Lung (tissue), 11 donors: ENCODE measurements at regions not wholly inside any gene's neighbourhood (a gene's known extent, or its start where the extent isn't known, plus 50 kb on each side); places are given as distances from the start of the nearest gene placed in this dataset.
A peak's percentile ranks its signal among the peaks of the same experiment; 100 is the strongest.

Experiments
- ATAC-seq: fragments of 200-7000 bp; cut with Tn5 transposase; one replicate; pipeline ENCODE4 v1.9.1; 2020; ENCODE audit warnings: moderate number of reproducible peaks; ENCODE audit not compliant: insufficient read depth, low FRiP score
- DNase-seq, 3 donors: peaks; one replicate each; pipeline ENCODE4 v3.0.0-alpha.2; 2013 to 2017
- H3K27ac ChIP-seq, 2 donors: one replicate each; pipeline ENCODE4 v1.5.1; 2013; ENCODE audit warnings: mild to moderate bottlenecking in 2 of 2, moderate library complexity in 2 of 2, control low read depth in 1 of 2, inconsistent platforms in 1 of 2, low read depth in 1 of 2, low read length in 1 of 2
- H3K27me3 ChIP-seq, 3 donors: one replicate each; pipeline ENCODE4 v1.5.1; 2013; ENCODE audit warnings: low read length in 2 of 3; ENCODE audit not compliant: control insufficient read depth in 3 of 3, insufficient read depth in 3 of 3
- H3K36me3 ChIP-seq, 4 donors: one replicate each; pipeline ENCODE4 v1.5.1; 2013; ENCODE audit warnings: low read length in 4 of 4, mild to moderate bottlenecking in 1 of 4, moderate library complexity in 1 of 4; ENCODE audit not compliant: control insufficient read depth in 4 of 4, insufficient read depth in 4 of 4
- H3K4me1 ChIP-seq, 5 donors: one replicate each; pipeline ENCODE4 v1.5.1; 2013; ENCODE audit warnings: low read length in 5 of 5, mild to moderate bottlenecking in 2 of 5, moderate library complexity in 1 of 5; ENCODE audit not compliant: control insufficient read depth in 5 of 5, insufficient read depth in 5 of 5
- H3K4me3 ChIP-seq: one replicate; pipeline ENCODE4 v1.5.1; 2013; ENCODE audit warnings: mild to moderate bottlenecking, control low read depth, moderate library complexity
- H3K9ac ChIP-seq, 2 donors: one replicate each; pipeline ENCODE4 v1.5.1; 2013; ENCODE audit warnings: low read length in 2 of 2, control low read depth in 1 of 2; ENCODE audit not compliant: insufficient read depth in 1 of 2
- H3K9me3 ChIP-seq, 4 donors: one replicate each; pipeline ENCODE4 v1.5.1; 2013; ENCODE audit warnings: low read length in 3 of 4, mild to moderate bottlenecking in 1 of 4, moderate library complexity in 1 of 4; ENCODE audit not compliant: control insufficient read depth in 4 of 4, insufficient read depth in 3 of 4
- WGBS, 2 donors: extraction: QIAGEN DNeasy Blood & Tissue Kit; methylation state at CpG; one replicate each; pipeline ENCODE4 v1.1.7; 2013; 5-methylcytosine and 5-hydroxymethylcytosine counted together
- TF ChIP-seq, protein P1 (sequence below): IDR thresholded peaks from 2 replicates; pipeline ENCODE4 v1.5.1; 2012; ENCODE audit warnings: mild to moderate bottlenecking; ENCODE audit errors: control extremely low read depth, extremely low read depth
- donor health status: control.
- donor health status: control.
- donor health status: Bipolar disorder and iron deficiency.
- donor health status: healthy.
- donor health status: DM: yes; HTN: yes; CAD: no.

DNA sequence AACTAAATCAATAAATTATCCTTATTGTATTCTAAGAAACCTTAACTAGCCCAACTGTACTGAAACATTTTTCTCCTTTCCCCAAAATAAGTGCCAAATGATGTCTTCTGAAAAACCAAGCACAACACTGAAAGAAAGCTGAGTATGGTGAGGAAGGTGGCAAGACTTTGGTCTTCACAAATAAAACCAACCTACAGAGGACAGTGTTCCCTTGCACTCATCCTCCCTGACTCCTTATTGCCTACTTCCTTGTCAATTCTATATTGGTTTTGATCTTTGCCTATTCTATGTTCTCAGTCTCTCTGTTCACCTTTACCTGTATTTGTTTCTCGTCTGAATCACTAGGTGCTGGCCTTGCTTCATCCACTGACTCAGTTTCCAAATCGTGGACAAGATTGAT, 490.1 kb upstream of the ZNF385D start:
- Histone ChIP-seq H3K27ac (no peak overlapping the region), H3K9ac (no peak overlapping the region), H3K4me1 (no peaks in the 10 kb centered on the region), H3K9me3 (no peaks in the 10 kb centered on the region), H3K27me3 (no peaks in the 10 kb centered on the region), H3K36me3 (no peaks in the 10 kb centered on the region), H3K4me3 (no peak overlapping the region)
- 78 to 92% methylated on average over 2 of the region's 2 CpGs for WGBS, 2 donors
- ATAC-seq (no peak), DNase-seq (no peak)
- TF ChIP-seq, protein P1, sequence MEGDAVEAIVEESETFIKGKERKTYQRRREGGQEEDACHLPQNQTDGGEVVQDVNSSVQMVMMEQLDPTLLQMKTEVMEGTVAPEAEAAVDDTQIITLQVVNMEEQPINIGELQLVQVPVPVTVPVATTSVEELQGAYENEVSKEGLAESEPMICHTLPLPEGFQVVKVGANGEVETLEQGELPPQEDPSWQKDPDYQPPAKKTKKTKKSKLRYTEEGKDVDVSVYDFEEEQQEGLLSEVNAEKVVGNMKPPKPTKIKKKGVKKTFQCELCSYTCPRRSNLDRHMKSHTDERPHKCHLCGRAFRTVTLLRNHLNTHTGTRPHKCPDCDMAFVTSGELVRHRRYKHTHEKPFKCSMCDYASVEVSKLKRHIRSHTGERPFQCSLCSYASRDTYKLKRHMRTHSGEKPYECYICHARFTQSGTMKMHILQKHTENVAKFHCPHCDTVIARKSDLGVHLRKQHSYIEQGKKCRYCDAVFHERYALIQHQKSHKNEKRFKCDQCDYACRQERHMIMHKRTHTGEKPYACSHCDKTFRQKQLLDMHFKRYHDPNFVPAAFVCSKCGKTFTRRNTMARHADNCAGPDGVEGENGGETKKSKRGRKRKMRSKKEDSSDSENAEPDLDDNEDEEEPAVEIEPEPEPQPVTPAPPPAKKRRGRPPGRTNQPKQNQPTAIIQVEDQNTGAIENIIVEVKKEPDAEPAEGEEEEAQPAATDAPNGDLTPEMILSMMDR: no peak

DNA sequence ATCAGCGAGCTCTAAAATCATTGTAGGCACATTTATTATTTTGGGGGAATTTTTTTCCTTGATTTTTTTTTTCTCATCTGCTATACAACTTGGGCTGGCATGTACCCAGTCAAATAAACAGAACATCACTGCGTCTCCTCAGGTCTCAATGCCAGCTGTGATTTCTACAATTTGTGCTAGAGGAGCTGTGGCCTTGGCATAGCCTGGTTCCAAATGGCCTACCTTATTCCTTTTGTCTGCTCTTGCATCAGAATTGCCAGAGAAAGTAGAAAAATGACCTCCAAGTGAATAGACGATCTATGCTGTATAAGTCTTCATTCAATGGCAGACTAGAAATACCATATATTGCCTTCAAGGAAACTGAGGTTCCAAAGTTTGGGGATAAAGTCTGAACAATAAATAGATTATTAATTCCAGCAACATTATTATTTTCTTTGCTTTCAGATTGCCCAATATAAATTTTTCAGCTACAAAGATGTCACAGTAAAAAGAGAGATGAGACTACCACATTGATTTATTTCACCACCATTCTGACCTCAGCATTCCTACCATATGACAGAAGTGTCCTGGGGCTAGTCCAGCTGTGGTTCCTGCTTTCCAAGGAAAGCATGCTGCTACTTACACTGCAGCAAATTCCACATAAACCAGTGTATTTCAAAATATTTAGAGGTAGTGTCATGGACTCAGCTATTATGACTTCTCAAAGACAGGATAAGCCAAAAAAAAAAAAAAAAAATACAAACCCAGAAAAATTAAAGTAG, 493.9 kb upstream of the ZNF385D start:
- Histone ChIP-seq H3K9me3 (no peaks in the 10 kb centered on the region), H3K4me3 (no peak overlapping the region), H3K9ac (no peak overlapping the region), H3K36me3 (no peaks in the 10 kb centered on the region), H3K27ac (no peak overlapping the region), H3K4me1 (no peaks in the 10 kb centered on the region), H3K27me3 (no peaks in the 10 kb centered on the region)
- 83 to 91% methylated on average over 3 of the region's 3 CpGs for WGBS, 2 donors
- ATAC-seq: peak; percentile 34
- TF ChIP-seq, protein P1: no peak
- DNase-seq: peak; percentile 66 to 79 (median 75)

DNA sequence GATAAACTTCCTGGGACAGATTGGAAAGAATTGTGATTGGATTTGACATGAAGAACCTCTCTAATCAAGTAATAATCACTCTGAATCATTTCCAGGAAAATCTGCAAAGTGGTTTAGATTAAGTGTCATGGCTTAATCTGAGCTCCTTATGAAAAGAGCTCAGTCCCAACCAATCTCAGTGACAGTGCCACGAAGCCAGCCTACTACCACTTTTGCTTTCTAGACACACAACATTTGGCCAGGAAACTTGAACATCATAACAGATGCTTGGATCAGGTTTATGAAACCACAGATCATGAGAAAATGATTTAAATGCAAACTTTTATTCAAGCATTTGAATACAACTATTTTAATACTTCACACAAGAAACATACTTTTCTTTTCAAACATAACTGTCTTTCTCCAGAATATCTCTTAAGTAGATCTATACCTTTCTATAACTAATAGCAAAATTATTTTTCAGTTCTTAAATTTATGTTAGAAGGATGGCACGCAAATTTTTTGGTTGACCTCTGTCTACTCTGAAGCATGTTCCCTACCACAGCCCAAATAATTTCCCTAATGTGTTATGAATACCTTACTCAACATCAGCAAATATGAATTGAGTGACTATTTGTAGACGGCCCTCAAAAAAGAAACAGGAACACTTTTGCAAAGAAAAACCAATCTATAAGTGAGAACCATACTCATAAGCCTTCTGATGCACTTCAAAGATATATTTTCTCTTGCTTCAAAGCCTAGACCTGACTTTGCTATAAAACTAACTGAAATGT, 495.0 kb upstream of the ZNF385D start:
- Histone ChIP-seq H3K36me3 (no peaks in the 10 kb centered on the region), H3K4me3 (no peak overlapping the region), H3K9me3 (no peaks in the 10 kb centered on the region), H3K27ac (no peak overlapping the region), H3K4me1 (no peaks in the 10 kb centered on the region), H3K9ac (no peak overlapping the region), H3K27me3 (no peaks in the 10 kb centered on the region)
- TF ChIP-seq, protein P1: no peak
- 66 to 71% methylated on average over 3 of the region's 3 CpGs for WGBS, 2 donors
- DNase-seq (peak in 2 of 3 donors; percentile 39 to 47), ATAC-seq (no peak)
